Neural cell (in vitro differentiated cells): ENCODE measurements at regions not wholly inside any gene's neighbourhood (a gene's known extent, or its start where the extent isn't known, plus 50 kb on each side); places are given as distances from the start of the nearest gene placed in this dataset.

ENCODE experiments used
- H2AFZ ChIP-seq: fragments of 200-600, 300-800 bp; sonication (generic), shearing (Covaris generic); 2 replicates; pipeline ENCODE4 v1.6.0; 2014; ENCODE audit warnings: low read depth, mild to moderate bottlenecking, antibody characterized with exemption, low read length, moderate library complexity
- H3F3A ChIP-seq: fragments of 200-600 bp; shearing (Covaris generic); 2 replicates; pipeline ENCODE4 v1.6.1; 2016; ENCODE audit warnings: mild to moderate bottlenecking, moderate library complexity, mixed read lengths, antibody characterized with exemption, low read length; ENCODE audit not compliant: insufficient read depth, poor library complexity, severe bottlenecking
- H3K27ac ChIP-seq: fragments of 200-600, 300-800 bp; sonication (generic), shearing (Covaris generic); 2 replicates; pipeline ENCODE4 v1.5.1; 2014; ENCODE audit warnings: mild to moderate bottlenecking, low read length, moderate library complexity
- H3K27me3 ChIP-seq: fragments of 300-800, 200-600 bp; sonication (generic), shearing (Covaris generic); 2 replicates; pipeline ENCODE4 v1.6.0; 2014; ENCODE audit warnings: mild to moderate bottlenecking, low read depth, low read length, moderate library complexity; ENCODE audit not compliant: insufficient read depth
- H3K36me3 ChIP-seq: fragments of 300-800, 200-600 bp; sonication (generic), shearing (Covaris generic); 2 replicates; pipeline ENCODE4 v1.5.1; 2014; ENCODE audit warnings: mild to moderate bottlenecking, antibody characterized with exemption, low read length, moderate library complexity; ENCODE audit not compliant: insufficient read depth
- H3K4me2 ChIP-seq: fragments of 300-800, 200-600 bp; sonication (generic), shearing (Covaris generic); 2 replicates; pipeline ENCODE4 v1.6.0; 2014; ENCODE audit warnings: mild to moderate bottlenecking, low read length
- H3K4me3 ChIP-seq: fragments of 300-800, 200-600 bp; sonication (generic), shearing (Covaris generic); 2 replicates; pipeline ENCODE4 v1.5.1; 2014; ENCODE audit warnings: mild to moderate bottlenecking, low read length, moderate library complexity
- H3K79me2 ChIP-seq: fragments of 200-600 bp; shearing (Covaris generic); replicated peaks from 2 replicates; pipeline ENCODE4 v1.6.0; 2014; ENCODE audit warnings: mild to moderate bottlenecking, low read length, moderate library complexity; ENCODE audit not compliant: insufficient read depth
- H3K9ac ChIP-seq: fragments of 300-800, 200-600 bp; sonication (generic), shearing (Covaris generic); 2 replicates; pipeline ENCODE4 v1.6.1; 2016; ENCODE audit warnings: mild to moderate bottlenecking, low read length, mixed read lengths
- H3K9me2 ChIP-seq: fragments of 200-600 bp; shearing (Covaris generic); 2 replicates; pipeline ENCODE4 v1.6.1; 2016; ENCODE audit warnings: mild to moderate bottlenecking, low read length, mixed read lengths; ENCODE audit not compliant: insufficient read depth
- H3K9me3 ChIP-seq: fragments of 200-600, 300-800 bp; sonication (generic), shearing (Covaris generic); 2 replicates; pipeline ENCODE4 v1.6.1; 2016; ENCODE audit warnings: mild to moderate bottlenecking, mixed run types, low read length, moderate library complexity, mixed read lengths
- H4K20me1 ChIP-seq: fragments of 200-600 bp; shearing (Covaris generic); 2 replicates; pipeline ENCODE4 v1.6.1; 2016; ENCODE audit warnings: mild to moderate bottlenecking, mixed run types; ENCODE audit not compliant: insufficient read depth
- EP300 ChIP-seq: fragments of 450-650 bp; conservative IDR thresholded peaks from 2 replicates; pipeline ENCODE4 v1.6.1; 2014; ENCODE audit warnings: antibody characterized with exemption, mild to moderate bottlenecking, moderate library complexity; ENCODE audit not compliant: poor library complexity, severe bottlenecking
- EZH2 ChIP-seq: fragments of 200-600, 300-800 bp; shearing (Covaris generic), sonication (generic); IDR thresholded peaks from 2 replicates; pipeline ENCODE4 v1.6.1; 2014; ENCODE audit warnings: antibody characterized with exemption, low read length, borderline replicate concordance, mild to moderate bottlenecking; ENCODE audit not compliant: insufficient read depth, poor library complexity, severe bottlenecking
- MXI1 ChIP-seq: fragments of 450-650 bp; conservative IDR thresholded peaks from 2 replicates; pipeline ENCODE4 v1.6.1; 2014; ENCODE audit warnings: antibody characterized with exemption, mild to moderate bottlenecking; ENCODE audit not compliant: poor library complexity, severe bottlenecking
- POLR2AphosphoS5 ChIP-seq: IDR thresholded peaks from 2 replicates; pipeline ENCODE4 v1.6.1; 2012
- RAD21 ChIP-seq: fragments of 450-650 bp; conservative IDR thresholded peaks from 2 replicates; pipeline ENCODE4 v1.6.1; 2014; ENCODE audit warnings: antibody characterized with exemption, mild to moderate bottlenecking, moderate library complexity
- SMC3 ChIP-seq: fragments of 450-650 bp; conservative IDR thresholded peaks from 2 replicates; pipeline ENCODE4 v1.6.1; 2014; ENCODE audit warnings: antibody characterized with exemption, mild to moderate bottlenecking, moderate library complexity; ENCODE audit not compliant: poor library complexity
- TAF1 ChIP-seq: IDR thresholded peaks from 2 replicates; pipeline ENCODE4 v1.6.1; 2012; ENCODE audit warnings: low read depth
- TF ChIP-seq, protein P1 (sequence below): fragments of 450-650 bp; IDR thresholded peaks from 2 replicates; pipeline ENCODE4 v1.5.1; 2014; ENCODE audit warnings: antibody characterized with exemption, mild to moderate bottlenecking, moderate library complexity; ENCODE audit not compliant: poor library complexity, severe bottlenecking
- TF ChIP-seq, protein P2 (sequence below): IDR thresholded peaks from 2 replicates; pipeline ENCODE4 v1.6.1; 2012; ENCODE audit warnings: borderline replicate concordance

DNA sequence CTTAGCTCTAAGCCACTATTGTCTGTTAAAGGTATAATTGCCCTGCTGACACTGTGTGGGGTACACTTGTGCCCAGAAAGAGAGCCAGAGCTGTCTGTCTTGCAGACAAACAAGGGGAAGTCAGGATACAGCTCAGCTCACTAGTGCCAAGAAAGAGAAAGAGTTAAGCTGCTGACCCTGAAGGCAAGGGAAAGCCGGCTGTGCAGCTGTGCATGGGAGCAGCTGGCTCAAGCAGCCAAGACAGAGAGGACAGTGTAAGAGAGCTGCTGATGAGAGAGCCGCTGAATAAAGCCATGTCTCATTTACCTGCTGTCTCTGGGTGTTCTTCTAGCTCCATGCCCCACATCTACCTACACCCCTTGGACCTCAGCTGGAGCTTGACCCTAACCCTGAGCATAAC is 428.1 kb upstream of the NAALADL2 start:
- no peaks in the 10 kb centered on the region for H3K27me3 ChIP-seq

DNA sequence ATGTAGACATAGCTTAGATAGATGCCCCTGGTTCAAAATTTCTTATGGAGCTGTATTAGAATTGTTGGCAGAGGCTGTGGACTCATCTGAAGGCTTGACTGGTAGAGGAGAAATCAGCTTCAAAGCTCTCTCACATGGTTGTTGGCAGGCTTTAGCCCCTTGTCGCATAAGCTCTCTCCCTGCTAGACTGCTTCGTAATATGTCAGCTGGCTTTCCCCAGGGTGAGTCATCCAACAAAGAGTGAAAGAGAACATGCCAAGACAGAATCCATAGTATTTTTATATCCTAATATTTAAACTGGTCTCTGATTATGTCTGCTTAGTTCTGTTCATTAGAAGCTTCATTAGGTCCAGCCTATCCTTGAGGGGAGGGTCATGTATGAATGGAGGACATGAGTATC is 427.4 kb upstream of the NAALADL2 start:
- H3K79me2 ChIP-seq, result no peaks in the 10 kb centered on the region
- H3K27ac ChIP-seq, result no peak overlapping the region
- no peak overlapping the region for H3K9ac ChIP-seq
- H4K20me1 ChIP-seq, result no peaks in the 10 kb centered on the region
- TF ChIP-seq POLR2AphosphoS5 (no peak), EZH2 (no peak), RAD21 (no peak), SMC3 (no peak)
- TF ChIP-seq, protein P1, sequence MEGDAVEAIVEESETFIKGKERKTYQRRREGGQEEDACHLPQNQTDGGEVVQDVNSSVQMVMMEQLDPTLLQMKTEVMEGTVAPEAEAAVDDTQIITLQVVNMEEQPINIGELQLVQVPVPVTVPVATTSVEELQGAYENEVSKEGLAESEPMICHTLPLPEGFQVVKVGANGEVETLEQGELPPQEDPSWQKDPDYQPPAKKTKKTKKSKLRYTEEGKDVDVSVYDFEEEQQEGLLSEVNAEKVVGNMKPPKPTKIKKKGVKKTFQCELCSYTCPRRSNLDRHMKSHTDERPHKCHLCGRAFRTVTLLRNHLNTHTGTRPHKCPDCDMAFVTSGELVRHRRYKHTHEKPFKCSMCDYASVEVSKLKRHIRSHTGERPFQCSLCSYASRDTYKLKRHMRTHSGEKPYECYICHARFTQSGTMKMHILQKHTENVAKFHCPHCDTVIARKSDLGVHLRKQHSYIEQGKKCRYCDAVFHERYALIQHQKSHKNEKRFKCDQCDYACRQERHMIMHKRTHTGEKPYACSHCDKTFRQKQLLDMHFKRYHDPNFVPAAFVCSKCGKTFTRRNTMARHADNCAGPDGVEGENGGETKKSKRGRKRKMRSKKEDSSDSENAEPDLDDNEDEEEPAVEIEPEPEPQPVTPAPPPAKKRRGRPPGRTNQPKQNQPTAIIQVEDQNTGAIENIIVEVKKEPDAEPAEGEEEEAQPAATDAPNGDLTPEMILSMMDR, result no peak
- H3F3A ChIP-seq, result no peaks in the 10 kb centered on the region
- H3K9me3 ChIP-seq, result no peaks in the 10 kb centered on the region
- no peak overlapping the region for H3K4me3 ChIP-seq
- H3K36me3 ChIP-seq, result no peaks in the 10 kb centered on the region
- H3K9me2 ChIP-seq, result no peaks in the 10 kb centered on the region
- H3K27me3 ChIP-seq, result no peaks in the 10 kb centered on the region
- no peak overlapping the region for H2AFZ ChIP-seq
- H3K4me2 ChIP-seq, result no peak overlapping the region

More for the DNA sequence above, 428.1 kb upstream of the NAALADL2 start:
- no peak overlapping the region for H3K9ac ChIP-seq
- no peak overlapping the region for H3K4me3 ChIP-seq
- H3K4me2 ChIP-seq, result no peak overlapping the region
- H3F3A ChIP-seq, result no peaks in the 10 kb centered on the region
- no peak overlapping the region for H2AFZ ChIP-seq
- no peaks in the 10 kb centered on the region for H4K20me1 ChIP-seq
- no peak for TF ChIP-seq EZH2
- no peak for TF ChIP-seq MXI1
- TF ChIP-seq TAF1, result no peak
- TF ChIP-seq, protein P2, sequence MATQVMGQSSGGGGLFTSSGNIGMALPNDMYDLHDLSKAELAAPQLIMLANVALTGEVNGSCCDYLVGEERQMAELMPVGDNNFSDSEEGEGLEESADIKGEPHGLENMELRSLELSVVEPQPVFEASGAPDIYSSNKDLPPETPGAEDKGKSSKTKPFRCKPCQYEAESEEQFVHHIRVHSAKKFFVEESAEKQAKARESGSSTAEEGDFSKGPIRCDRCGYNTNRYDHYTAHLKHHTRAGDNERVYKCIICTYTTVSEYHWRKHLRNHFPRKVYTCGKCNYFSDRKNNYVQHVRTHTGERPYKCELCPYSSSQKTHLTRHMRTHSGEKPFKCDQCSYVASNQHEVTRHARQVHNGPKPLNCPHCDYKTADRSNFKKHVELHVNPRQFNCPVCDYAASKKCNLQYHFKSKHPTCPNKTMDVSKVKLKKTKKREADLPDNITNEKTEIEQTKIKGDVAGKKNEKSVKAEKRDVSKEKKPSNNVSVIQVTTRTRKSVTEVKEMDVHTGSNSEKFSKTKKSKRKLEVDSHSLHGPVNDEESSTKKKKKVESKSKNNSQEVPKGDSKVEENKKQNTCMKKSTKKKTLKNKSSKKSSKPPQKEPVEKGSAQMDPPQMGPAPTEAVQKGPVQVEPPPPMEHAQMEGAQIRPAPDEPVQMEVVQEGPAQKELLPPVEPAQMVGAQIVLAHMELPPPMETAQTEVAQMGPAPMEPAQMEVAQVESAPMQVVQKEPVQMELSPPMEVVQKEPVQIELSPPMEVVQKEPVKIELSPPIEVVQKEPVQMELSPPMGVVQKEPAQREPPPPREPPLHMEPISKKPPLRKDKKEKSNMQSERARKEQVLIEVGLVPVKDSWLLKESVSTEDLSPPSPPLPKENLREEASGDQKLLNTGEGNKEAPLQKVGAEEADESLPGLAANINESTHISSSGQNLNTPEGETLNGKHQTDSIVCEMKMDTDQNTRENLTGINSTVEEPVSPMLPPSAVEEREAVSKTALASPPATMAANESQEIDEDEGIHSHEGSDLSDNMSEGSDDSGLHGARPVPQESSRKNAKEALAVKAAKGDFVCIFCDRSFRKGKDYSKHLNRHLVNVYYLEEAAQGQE, result no peak
- TF ChIP-seq POLR2AphosphoS5, result no peak
- no peak for TF ChIP-seq SMC3
- TF ChIP-seq EP300, result no peak
- no peak for TF ChIP-seq RAD21
- H3K36me3 ChIP-seq, result no peaks in the 10 kb centered on the region
- no peaks in the 10 kb centered on the region for H3K9me2 ChIP-seq
- H3K27ac ChIP-seq, result no peak overlapping the region
- H3K79me2 ChIP-seq, result no peaks in the 10 kb centered on the region
- no peaks in the 10 kb centered on the region for H3K9me3 ChIP-seq

DNA sequence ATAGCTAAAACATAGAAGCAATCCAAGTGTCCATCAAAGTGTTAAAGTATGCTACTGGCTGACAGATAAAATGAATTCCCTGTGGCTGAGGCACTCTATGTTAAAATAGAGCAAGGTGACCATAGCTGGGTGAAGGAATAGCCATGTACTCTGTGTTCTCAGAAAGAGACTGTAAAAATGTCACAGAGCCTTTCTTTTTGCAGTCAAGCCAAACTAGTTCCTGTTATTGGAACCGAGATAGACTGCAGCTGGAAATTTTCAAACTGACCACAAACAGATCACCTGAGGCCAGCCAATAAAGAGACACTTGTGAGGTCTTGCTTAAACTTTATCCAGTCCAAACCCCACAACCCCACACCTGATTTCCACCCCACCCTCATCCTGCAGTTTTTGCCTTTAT is 422.8 kb upstream of the NAALADL2 start:
- H3K27me3 ChIP-seq, result no peaks in the 10 kb centered on the region
- H3K36me3 ChIP-seq, result no peaks in the 10 kb centered on the region
- H3K9ac ChIP-seq, result no peak overlapping the region
- H2AFZ ChIP-seq, result no peak overlapping the region
- no peaks in the 10 kb centered on the region for H3F3A ChIP-seq
- H3K27ac ChIP-seq, result no peak overlapping the region
- H3K4me2 ChIP-seq, result no peak overlapping the region
- H3K9me2 ChIP-seq, result no peaks in the 10 kb centered on the region
- H3K79me2 ChIP-seq, result no peaks in the 10 kb centered on the region
- H3K4me3 ChIP-seq, result no peak overlapping the region
- H3K9me3 ChIP-seq, result no peaks in the 10 kb centered on the region
- no peak for TF ChIP-seq RAD21
- TF ChIP-seq MXI1, result no peak
- TF ChIP-seq TAF1, result no peak
- no peak for TF ChIP-seq POLR2AphosphoS5
- H4K20me1 ChIP-seq, result no peaks in the 10 kb centered on the region
